ENCODE measurements at regions not wholly inside any gene's neighbourhood (a gene's known extent, or its start where the extent isn't known, plus 50 kb on each side); places are given as distances from the start of the nearest gene placed in this dataset.
"Not testable (repeated sequence)": the region's sequence is repeated elsewhere in the genome, so short reads cannot be mapped to it uniquely, and the experiment has no call there.

- DNase-seq: no peak
These were observed 118.3 kb downstream of the EXOC5 start for GRCh38 chr14:57150449-57150848.

- no peak for DNase-seq
These were observed 129.5 kb downstream of the EXOC5 start for GRCh38 chr14:57139173-57139572.

- peak; percentile 67 for DNase-seq
These were observed 131.9 kb downstream of the EXOC5 start for GRCh38 chr14:57136669-57137328.

- not testable (repeated sequence) for DNase-seq
These were observed 140.9 kb downstream of the EXOC5 start for GRCh38 chr14:57127809-57128208.

GRCh38 chr14:57122129-57122528 lies 146.6 kb downstream of the EXOC5 start:
- DNase-seq: no peak

GRCh38 chr14:57112072-57112807 lies 156.5 kb downstream of the EXOC5 start:
- DNase-seq: not testable (repeated sequence)

- not testable (repeated sequence) for DNase-seq
These were observed 158.3 kb downstream of the EXOC5 start for GRCh38 chr14:57110411-57110810.

GRCh38 chr14:57091030-57091608 lies 177.6 kb downstream of the EXOC5 start:
- no peak for DNase-seq

- DNase-seq: no peak
These were observed 178.8 kb downstream of the EXOC5 start for GRCh38 chr14:57089901-57090300.

GRCh38 chr14:57087841-57088240 lies 180.9 kb downstream of the EXOC5 start:
- DNase-seq: no peak

GRCh38 chr14:57086271-57087162 lies 182.2 kb downstream of the EXOC5 start:
- no peak for DNase-seq

GRCh38 chr14:57085801-57086200 lies 182.9 kb downstream of the EXOC5 start:
- no peak for DNase-seq

GRCh38 chr14:57085043-57085442 lies 183.7 kb downstream of the EXOC5 start:
- DNase-seq: no peak

GRCh38 chr14:57080691-57081090 lies 188.0 kb downstream of the EXOC5 start:
- no peak for DNase-seq

- no peak for DNase-seq
These were observed 190.7 kb downstream of the EXOC5 start for GRCh38 chr14:57078054-57078453.

GRCh38 chr14:57073986-57074385 lies 194.7 kb downstream of the EXOC5 start:
- DNase-seq: no peak

GRCh38 chr14:57071639-57072038 lies 197.1 kb downstream of the EXOC5 start:
- no peak for DNase-seq

GRCh38 chr14:57069702-57070101 lies 199.0 kb downstream of the EXOC5 start:
- DNase-seq: no peak

- no peak for DNase-seq
These were observed 200.2 kb downstream of the EXOC5 start for GRCh38 chr14:57068511-57068910.

- peak; percentile 53 for DNase-seq
These were observed 201.7 kb downstream of the EXOC5 start for GRCh38 chr14:57066887-57067513.

- no peak for DNase-seq
These were observed 202.2 kb downstream of the EXOC5 start for GRCh38 chr14:57066463-57066862.

GRCh38 chr14:57061009-57061711 lies 207.5 kb downstream of the EXOC5 start:
- no peak for DNase-seq
